ENCODE measurements at regions not wholly inside any gene's neighbourhood (a gene's known extent, or its start where the extent isn't known, plus 50 kb on each side); places are given as distances from the start of the nearest gene placed in this dataset.

GRCh38 chr10:83908506-83908905, 230.8 kb upstream of the GHITM start:
- no peaks in the 10 kb centered on the region for H3K9me3 Mint-ChIP-seq
- H3K4me1 Mint-ChIP-seq (ENCODE audit: low read depth): no peaks in the 10 kb centered on the region
- H3K27ac Mint-ChIP-seq: no peak overlapping the region
- intact Hi-C loops (cut with micrococcal nuclease): no loop called here
- no peaks in the 10 kb centered on the region for H3K36me3 Mint-ChIP-seq (ENCODE audit: low read depth)
- peaks cover 2% of the 10 kb centered on the region for H3K27me3 Mint-ChIP-seq
- H3K4me3 Mint-ChIP-seq: no peak overlapping the region

GRCh38 chr10:83909001-83909400, 230.3 kb upstream of the GHITM start:
- Mint-ChIP-seq H3K27me3 (peaks cover 2% of the 10 kb centered on the region), H3K27ac (no peak overlapping the region), H3K4me1 (ENCODE audit: low read depth) (no peaks in the 10 kb centered on the region), H3K36me3 (ENCODE audit: low read depth) (no peaks in the 10 kb centered on the region), H3K4me3 (no peak overlapping the region), H3K9me3 (no peaks in the 10 kb centered on the region)
- intact Hi-C loops (cut with micrococcal nuclease): no loop called here

DNA sequence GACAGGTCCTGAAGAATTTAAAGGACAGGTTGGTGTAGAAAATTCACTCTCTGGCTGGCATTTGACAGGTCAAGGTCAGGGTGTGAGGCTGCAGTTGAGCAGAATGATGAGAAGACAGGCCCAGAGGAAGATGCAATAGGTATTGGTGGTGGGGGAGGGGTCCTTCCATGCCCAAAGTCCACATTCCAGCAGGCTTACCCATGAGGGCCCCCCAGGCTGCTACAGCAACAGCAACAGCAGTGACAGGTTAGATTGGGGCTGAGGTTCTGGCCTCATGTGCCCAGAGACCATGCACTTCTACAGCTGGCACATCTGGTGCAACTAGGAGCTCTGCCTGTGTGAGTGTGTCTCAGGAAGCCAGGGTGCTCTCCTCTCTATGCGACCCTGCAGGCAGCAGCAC, 223.5 kb upstream of the GHITM start:
- Mint-ChIP-seq H3K27ac (no peak overlapping the region), H3K27me3 (no peaks in the 10 kb centered on the region), H3K4me1 (ENCODE audit: low read depth) (peaks cover 7% of the 10 kb centered on the region), H3K36me3 (ENCODE audit: low read depth) (no peaks in the 10 kb centered on the region), H3K4me3 (no peak overlapping the region), H3K9me3 (no peaks in the 10 kb centered on the region)
- intact Hi-C loops (cut with micrococcal nuclease): no loop called here

DNA sequence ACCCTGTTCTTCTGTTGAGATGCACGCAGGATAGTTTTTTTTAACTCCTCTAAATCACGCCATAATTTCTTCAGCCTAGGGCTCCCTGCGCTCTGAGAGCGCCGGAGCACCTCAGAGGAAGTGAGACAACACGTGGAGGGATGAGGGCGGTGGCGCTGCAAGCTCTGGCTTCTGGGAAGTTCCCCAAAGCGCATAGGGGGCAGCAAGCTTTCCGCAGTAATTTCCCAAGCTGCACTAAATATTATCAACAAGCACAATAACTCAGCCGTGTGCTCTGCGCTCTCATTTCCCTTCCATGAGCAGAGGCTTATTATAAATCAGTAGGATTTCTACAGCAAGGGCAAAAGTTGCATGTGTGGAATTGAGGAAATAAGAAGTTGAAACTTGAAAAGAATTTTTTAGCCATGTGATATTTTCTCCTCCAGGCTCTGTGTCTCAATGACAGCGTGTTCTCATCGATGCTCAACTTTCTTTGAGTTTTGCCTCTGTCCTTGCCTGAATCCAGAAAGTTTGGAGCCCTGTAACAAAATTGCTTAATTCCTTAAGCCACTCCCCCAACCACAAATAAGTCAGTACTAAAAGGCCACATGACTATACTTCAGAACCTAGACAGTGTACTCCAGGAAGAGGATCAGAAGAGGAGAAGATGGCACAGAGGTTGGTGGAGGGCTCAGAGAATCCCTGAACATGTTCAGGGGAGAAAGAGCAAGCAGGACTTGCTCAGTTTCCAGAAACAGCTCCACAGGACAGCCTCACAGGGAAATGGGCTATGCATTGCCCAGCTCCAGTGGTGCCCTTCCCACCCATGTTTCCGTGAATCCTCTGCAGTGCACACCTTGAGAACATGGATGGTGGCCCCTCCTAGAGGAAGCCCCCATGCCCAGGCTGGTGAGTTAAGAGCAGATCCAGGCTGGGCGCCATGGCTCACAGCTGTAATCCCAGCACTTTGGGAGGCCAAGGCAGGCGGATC, 221.5 kb upstream of the GHITM start:
- no peak overlapping the region for H3K27ac Mint-ChIP-seq
- H3K36me3 Mint-ChIP-seq (ENCODE audit: low read depth): no peaks in the 10 kb centered on the region
- H3K9me3 Mint-ChIP-seq: no peaks in the 10 kb centered on the region
- H3K4me3 Mint-ChIP-seq: no peak overlapping the region
- no peaks in the 10 kb centered on the region for H3K27me3 Mint-ChIP-seq
- intact Hi-C loops (cut with micrococcal nuclease): no loop called here
- peaks cover 7% of the 10 kb centered on the region for H3K4me1 Mint-ChIP-seq (ENCODE audit: low read depth)

GRCh38 chr10:83919187-83919586, 220.1 kb upstream of the GHITM start:
- no peaks in the 10 kb centered on the region for H3K9me3 Mint-ChIP-seq
- no peaks in the 10 kb centered on the region for H3K27me3 Mint-ChIP-seq
- H3K4me1 Mint-ChIP-seq (ENCODE audit: low read depth): peaks cover 7% of the 10 kb centered on the region
- H3K27ac Mint-ChIP-seq: no peak overlapping the region
- intact Hi-C loops (cut with micrococcal nuclease): no loop called here
- no peak overlapping the region for H3K4me3 Mint-ChIP-seq
- H3K36me3 Mint-ChIP-seq (ENCODE audit: low read depth): no peaks in the 10 kb centered on the region

DNA sequence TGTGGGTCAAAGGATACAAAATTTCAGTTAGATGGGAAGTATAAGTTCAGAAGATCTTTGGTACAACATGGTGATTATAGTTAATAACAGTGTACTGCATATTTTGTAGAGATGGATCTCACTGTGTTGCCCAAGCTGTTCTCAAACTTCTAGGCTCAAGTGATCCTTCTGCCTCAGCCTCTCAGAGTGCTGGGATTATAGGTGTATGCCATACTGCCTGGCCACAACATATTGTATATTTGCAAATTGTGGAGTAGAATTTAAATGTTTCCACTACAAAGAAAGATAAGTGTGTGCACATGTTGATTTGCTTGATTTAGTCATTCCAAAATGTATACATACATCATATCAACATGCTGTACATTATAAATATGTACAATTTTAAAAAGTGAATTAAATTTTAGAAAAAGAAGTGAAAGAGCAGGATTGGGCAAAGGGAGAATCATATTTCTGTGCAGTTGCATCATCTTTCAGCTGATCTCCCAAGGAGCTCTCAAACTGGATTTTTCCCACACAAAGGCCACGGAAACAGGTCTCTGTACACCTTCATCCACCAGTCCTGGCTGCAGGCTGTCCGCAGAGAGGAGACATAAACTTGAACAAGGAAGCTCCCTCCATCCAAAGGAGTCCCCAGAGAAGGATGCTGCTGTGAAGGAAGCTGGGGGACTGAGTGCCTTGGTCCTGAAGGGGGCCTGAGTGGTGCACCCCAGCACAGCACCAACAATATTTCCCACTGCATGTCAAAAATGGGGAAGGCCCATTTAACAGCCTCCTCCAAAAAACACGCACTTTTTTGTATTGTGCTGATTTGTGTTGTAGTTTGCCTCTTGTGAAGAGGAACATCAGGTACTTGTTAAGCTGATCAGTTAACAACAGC, 217.1 kb upstream of the GHITM start:
- intact Hi-C loops (cut with micrococcal nuclease): no loop called here
- no peaks in the 10 kb centered on the region for H3K9me3 Mint-ChIP-seq
- peaks cover 7% of the 10 kb centered on the region for H3K4me1 Mint-ChIP-seq (ENCODE audit: low read depth)
- no peaks in the 10 kb centered on the region for H3K36me3 Mint-ChIP-seq (ENCODE audit: low read depth)
- peaks cover 2% of the 10 kb centered on the region for H3K27me3 Mint-ChIP-seq
- no peak overlapping the region for H3K27ac Mint-ChIP-seq
- H3K4me3 Mint-ChIP-seq: no peak overlapping the region

DNA sequence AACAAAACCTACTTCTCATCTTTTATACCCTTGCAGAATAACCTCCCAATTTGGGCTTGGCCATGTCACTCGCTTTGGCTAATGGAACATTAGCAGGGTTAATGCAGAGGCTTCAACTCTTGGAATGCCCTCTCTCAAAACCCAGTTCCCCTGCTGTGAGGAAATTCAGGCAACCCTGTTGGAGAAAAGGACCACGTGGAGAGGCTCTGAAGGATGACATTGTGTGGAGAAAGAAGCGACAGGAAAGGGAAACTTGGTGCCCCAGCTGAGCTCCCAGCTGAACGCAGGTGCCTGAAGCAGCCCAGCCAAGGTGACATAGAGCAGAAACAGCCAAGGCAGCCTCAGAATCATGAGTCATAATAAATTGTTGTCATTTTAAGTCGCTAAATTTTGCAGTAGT, 214.2 kb upstream of the GHITM start:
- no peaks in the 10 kb centered on the region for H3K4me1 Mint-ChIP-seq (ENCODE audit: low read depth)
- intact Hi-C loops (cut with micrococcal nuclease): no loop called here
- H3K27ac Mint-ChIP-seq: no peak overlapping the region
- no peaks in the 10 kb centered on the region for H3K36me3 Mint-ChIP-seq (ENCODE audit: low read depth)
- peaks cover 2% of the 10 kb centered on the region for H3K27me3 Mint-ChIP-seq
- no peaks in the 10 kb centered on the region for H3K9me3 Mint-ChIP-seq
- no peak overlapping the region for H3K4me3 Mint-ChIP-seq

DNA sequence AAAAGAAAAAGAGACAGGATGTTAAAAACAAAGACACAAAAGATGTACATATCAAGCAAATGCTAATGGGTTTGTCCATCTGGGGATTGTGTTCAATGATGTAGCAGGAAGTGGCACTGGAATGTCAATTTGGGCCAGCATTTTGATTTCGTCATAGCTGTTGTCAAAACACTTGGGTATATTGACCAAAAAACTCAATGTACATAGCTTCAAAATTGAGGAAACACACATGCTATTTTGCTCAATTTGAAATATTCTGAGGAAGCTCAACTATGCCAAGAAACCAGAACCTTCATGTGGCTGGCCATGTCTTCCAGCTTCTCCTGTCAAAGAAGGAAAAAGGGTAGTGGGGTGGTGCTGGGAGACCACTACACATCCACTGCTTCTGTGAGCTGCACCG, 212.7 kb upstream of the GHITM start:
- intact Hi-C loops (cut with micrococcal nuclease): no loop called here
- no peaks in the 10 kb centered on the region for H3K9me3 Mint-ChIP-seq
- H3K4me3 Mint-ChIP-seq: no peak overlapping the region

GRCh38 chr10:83927166-83927565, 212.1 kb upstream of the GHITM start:
- Mint-ChIP-seq H3K27ac (no peak overlapping the region), H3K9me3 (no peaks in the 10 kb centered on the region), H3K27me3 (peaks cover 4% of the 10 kb centered on the region), H3K4me3 (no peak overlapping the region), H3K36me3 (ENCODE audit: low read depth) (no peaks in the 10 kb centered on the region), H3K4me1 (ENCODE audit: low read depth) (no peaks in the 10 kb centered on the region)
- intact Hi-C loops (cut with micrococcal nuclease): no loop called here

More for the DNA sequence above, 212.7 kb upstream of the GHITM start:
- H3K36me3 Mint-ChIP-seq (ENCODE audit: low read depth): no peaks in the 10 kb centered on the region
- no peaks in the 10 kb centered on the region for H3K4me1 Mint-ChIP-seq (ENCODE audit: low read depth)
- H3K27ac Mint-ChIP-seq: no peak overlapping the region
- peaks cover 3% of the 10 kb centered on the region for H3K27me3 Mint-ChIP-seq

DNA sequence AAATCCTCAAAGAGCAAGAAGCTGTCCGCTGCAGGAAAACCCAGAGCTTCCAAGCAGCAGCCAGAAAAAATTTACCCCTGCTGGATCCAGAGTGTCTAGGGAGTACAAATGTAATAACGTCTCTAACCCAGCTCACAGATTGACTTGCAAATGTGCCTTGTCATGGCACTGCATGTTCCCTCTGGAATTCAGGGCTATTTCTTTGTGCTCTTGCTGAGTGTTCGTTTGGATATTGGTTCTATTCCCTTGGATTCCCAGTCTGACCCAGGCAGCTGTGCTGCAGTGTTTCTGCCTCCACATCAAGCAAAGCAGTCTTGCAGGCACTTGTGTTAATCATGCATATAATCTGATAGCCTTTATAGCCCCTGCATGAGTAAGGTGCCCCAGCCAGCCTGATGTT, 209.9 kb upstream of the GHITM start:
- Mint-ChIP-seq H3K4me1 (ENCODE audit: low read depth) (no peaks in the 10 kb centered on the region), H3K4me3 (no peak overlapping the region), H3K27ac (no peak overlapping the region), H3K27me3 (peaks cover 4% of the 10 kb centered on the region), H3K36me3 (ENCODE audit: low read depth) (no peaks in the 10 kb centered on the region), H3K9me3 (no peaks in the 10 kb centered on the region)
- intact Hi-C loops (cut with micrococcal nuclease): no loop called here

DNA sequence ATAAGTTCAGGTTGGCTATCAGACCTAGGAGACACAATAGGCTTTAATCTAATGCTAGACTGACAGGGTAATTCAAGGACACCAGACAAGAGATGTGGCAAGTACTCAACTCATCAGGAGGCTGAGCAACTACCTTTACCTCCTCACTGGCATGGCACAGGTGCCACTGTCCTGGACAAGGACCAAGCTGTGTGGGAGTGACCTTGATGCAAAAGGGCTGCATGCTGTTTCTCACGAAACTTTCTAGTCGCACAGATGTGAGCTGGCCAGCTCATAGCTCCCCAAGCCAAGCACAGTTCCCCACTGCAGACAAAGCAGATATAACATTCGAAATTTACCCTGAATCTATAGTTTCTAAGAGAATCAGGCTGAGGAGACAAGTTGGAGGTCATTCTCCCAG, 207.6 kb upstream of the GHITM start:
- Mint-ChIP-seq H3K36me3 (ENCODE audit: low read depth) (no peaks in the 10 kb centered on the region), H3K27ac (no peak overlapping the region), H3K27me3 (peaks cover 3% of the 10 kb centered on the region), H3K9me3 (no peaks in the 10 kb centered on the region), H3K4me1 (ENCODE audit: low read depth) (no peaks in the 10 kb centered on the region), H3K4me3 (no peak overlapping the region)
- intact Hi-C loops (cut with micrococcal nuclease): no loop called here

- no peaks in the 10 kb centered on the region for H3K9me3 Mint-ChIP-seq
- H3K27me3 Mint-ChIP-seq: peaks cover 3% of the 10 kb centered on the region
- H3K4me1 Mint-ChIP-seq (ENCODE audit: low read depth): no peaks in the 10 kb centered on the region
- no peak overlapping the region for H3K27ac Mint-ChIP-seq
- no peak overlapping the region for H3K4me3 Mint-ChIP-seq
- no peaks in the 10 kb centered on the region for H3K36me3 Mint-ChIP-seq (ENCODE audit: low read depth)
- intact Hi-C loops (cut with micrococcal nuclease): no loop called here
Measured at GRCh38 chr10:83932245-83932644, 207.1 kb upstream of the GHITM start.

GRCh38 chr10:83934062-83934461, 205.2 kb upstream of the GHITM start:
- Mint-ChIP-seq H3K27ac (no peak overlapping the region), H3K4me3 (no peak overlapping the region), H3K27me3 (peaks cover 8% of the 10 kb centered on the region), H3K4me1 (ENCODE audit: low read depth) (no peaks in the 10 kb centered on the region), H3K36me3 (ENCODE audit: low read depth) (no peaks in the 10 kb centered on the region), H3K9me3 (no peaks in the 10 kb centered on the region)
- intact Hi-C loops (cut with micrococcal nuclease): no loop called here

DNA sequence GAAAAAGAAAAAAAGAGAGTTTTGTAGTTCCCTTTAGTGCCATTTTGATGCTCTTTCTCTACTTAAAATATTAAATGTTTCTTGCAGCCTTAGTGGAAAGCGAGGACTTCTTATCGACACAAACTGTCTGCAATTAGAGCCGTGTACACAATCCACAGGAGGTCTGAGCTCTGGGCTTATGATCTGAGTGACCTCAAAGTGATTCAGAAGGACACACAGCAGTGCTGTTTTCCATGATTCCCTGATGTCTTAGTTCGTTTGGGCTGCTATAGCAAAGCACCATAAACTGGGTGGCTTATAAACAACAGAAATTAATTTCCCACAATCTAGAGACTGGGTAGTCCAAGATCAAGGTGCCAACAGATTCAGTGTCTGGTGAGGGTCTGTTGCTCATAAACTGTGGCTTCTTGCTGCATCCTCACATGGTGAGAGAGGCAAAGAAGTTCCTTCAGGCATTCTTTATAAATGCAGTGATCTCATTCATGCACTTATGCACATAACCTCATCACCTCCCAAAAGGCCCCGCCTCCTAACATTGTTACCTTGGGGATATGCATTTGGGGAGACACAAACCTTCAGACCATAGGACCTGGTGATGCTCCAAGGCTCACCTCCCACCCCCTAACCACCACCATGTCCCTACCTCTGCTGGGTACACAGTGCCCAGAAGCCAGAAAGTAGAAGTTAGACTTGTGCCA, 204.5 kb upstream of the GHITM start:
- H3K27me3 Mint-ChIP-seq: peaks cover 8% of the 10 kb centered on the region
- H3K27ac Mint-ChIP-seq: no peak overlapping the region
- intact Hi-C loops (cut with micrococcal nuclease): no loop called here
- no peaks in the 10 kb centered on the region for H3K9me3 Mint-ChIP-seq
- H3K36me3 Mint-ChIP-seq (ENCODE audit: low read depth): no peaks in the 10 kb centered on the region
- no peak overlapping the region for H3K4me3 Mint-ChIP-seq
- H3K4me1 Mint-ChIP-seq (ENCODE audit: low read depth): no peaks in the 10 kb centered on the region
